Ishikawa (cell line): ENCODE measurements at regions not wholly inside any gene's neighbourhood (a gene's known extent, or its start where the extent isn't known, plus 50 kb on each side); places are given as distances from the start of the nearest gene placed in this dataset.

ENCODE experiments used
- CEBPB ChIP-seq: IDR thresholded peaks from 2 replicates; pipeline ENCODE4 v1.6.1; 2012
- EP300 ChIP-seq: IDR thresholded peaks from 2 replicates; pipeline ENCODE4 v1.6.1; 2012; ENCODE audit warnings: borderline replicate concordance
- TAF1 ChIP-seq: IDR thresholded peaks from 2 replicates; pipeline ENCODE4 v1.6.1; 2012; ENCODE audit warnings: low read depth, mild to moderate bottlenecking
- TEAD4 ChIP-seq: IDR thresholded peaks from 2 replicates; pipeline ENCODE4 v1.6.1; 2012
- YY1 ChIP-seq: IDR thresholded peaks from 2 replicates; pipeline ENCODE4 v1.6.1; 2012; ENCODE audit warnings: low read depth
- TF ChIP-seq, protein P1 (sequence below): IDR thresholded peaks from 2 replicates; pipeline ENCODE4 v1.6.1; 2012; ENCODE audit warnings: low read depth, mild to moderate bottlenecking
- TF ChIP-seq, protein P2 (sequence below): IDR thresholded peaks from 2 replicates; pipeline ENCODE4 v1.6.1; 2012

DNA sequence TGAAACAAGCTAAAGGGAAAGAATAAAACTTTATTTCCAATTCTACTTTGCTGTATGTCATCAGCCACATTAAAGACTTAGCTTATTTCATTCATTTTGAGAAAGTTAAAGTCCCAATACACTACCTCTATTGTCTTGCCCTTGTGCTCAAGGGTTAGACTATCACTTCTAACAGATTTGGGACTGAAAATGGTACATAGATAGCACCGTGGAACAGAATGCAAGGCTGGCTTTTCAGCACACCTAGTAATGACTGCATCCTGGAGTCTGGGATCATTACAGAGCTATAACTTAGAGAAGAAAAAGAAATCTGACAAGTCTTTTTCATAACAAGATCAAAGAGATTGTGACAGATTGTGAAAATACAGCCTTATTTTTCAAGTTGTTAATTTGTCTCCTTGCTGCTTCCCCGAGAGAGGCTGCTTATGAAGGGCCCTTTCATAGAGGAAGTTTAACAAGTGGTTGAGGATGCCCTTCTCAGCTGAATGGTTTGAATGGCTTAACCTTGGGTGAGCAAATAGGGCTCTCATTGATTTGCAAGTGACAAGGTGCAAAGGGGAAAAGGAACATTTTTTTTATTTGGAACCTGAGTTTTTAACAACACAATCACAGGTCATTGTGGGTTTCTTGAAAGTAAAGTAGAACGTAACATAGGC is 371.8 kb downstream of the EPHA4 start:
- TF ChIP-seq, protein P1, sequence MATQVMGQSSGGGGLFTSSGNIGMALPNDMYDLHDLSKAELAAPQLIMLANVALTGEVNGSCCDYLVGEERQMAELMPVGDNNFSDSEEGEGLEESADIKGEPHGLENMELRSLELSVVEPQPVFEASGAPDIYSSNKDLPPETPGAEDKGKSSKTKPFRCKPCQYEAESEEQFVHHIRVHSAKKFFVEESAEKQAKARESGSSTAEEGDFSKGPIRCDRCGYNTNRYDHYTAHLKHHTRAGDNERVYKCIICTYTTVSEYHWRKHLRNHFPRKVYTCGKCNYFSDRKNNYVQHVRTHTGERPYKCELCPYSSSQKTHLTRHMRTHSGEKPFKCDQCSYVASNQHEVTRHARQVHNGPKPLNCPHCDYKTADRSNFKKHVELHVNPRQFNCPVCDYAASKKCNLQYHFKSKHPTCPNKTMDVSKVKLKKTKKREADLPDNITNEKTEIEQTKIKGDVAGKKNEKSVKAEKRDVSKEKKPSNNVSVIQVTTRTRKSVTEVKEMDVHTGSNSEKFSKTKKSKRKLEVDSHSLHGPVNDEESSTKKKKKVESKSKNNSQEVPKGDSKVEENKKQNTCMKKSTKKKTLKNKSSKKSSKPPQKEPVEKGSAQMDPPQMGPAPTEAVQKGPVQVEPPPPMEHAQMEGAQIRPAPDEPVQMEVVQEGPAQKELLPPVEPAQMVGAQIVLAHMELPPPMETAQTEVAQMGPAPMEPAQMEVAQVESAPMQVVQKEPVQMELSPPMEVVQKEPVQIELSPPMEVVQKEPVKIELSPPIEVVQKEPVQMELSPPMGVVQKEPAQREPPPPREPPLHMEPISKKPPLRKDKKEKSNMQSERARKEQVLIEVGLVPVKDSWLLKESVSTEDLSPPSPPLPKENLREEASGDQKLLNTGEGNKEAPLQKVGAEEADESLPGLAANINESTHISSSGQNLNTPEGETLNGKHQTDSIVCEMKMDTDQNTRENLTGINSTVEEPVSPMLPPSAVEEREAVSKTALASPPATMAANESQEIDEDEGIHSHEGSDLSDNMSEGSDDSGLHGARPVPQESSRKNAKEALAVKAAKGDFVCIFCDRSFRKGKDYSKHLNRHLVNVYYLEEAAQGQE: no peak
- TF ChIP-seq TAF1 (no peak), TEAD4 (no peak), CEBPB (no peak), YY1 (no peak), EP300 (no peak)
- TF ChIP-seq, protein P2, sequence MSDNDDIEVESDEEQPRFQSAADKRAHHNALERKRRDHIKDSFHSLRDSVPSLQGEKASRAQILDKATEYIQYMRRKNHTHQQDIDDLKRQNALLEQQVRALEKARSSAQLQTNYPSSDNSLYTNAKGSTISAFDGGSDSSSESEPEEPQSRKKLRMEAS: no peak
